OCI-LY3 (cell line): ENCODE measurements at regions not wholly inside any gene's neighbourhood (a gene's known extent, or its start where the extent isn't known, plus 50 kb on each side); places are given as distances from the start of the nearest gene placed in this dataset.

Source experiments
- EZH2phosphoT487 ChIP-seq: fragments of 200-600 bp; shearing (Covaris generic); IDR thresholded peaks from 2 replicates; pipeline ENCODE4 v1.6.1; 2018; ENCODE audit warnings: antibody characterized with exemption, mixed run types, low read depth
- TF ChIP-seq, protein P1 (sequence below): fragments of 200-600, 300-600 bp; sonication (generic); IDR thresholded peaks from 2 replicates; pipeline ENCODE4 v1.5.1; 2014; ENCODE audit warnings: antibody characterized with exemption, low read length, low read depth

DNA sequence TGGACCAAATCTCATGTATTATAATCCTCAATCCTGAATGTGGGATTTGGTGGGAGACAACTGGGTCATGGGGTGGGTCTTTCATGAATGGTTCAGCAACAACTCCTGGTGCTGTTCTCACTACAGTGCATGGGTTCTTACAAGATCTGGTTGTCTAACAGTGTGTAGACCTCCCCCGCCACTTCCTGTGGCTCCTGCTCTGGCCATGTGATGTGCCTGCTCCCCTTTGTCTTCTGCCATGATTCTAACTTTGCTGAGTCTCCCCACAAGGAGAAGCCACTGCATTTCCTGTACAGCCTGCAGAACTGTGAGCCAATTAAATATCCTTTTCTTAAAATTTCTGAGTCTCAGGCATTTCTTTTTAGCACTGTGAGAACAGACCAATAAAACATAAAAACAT, 557.5 kb downstream of the GOLGA6L6 start:
- TF ChIP-seq, protein P1, sequence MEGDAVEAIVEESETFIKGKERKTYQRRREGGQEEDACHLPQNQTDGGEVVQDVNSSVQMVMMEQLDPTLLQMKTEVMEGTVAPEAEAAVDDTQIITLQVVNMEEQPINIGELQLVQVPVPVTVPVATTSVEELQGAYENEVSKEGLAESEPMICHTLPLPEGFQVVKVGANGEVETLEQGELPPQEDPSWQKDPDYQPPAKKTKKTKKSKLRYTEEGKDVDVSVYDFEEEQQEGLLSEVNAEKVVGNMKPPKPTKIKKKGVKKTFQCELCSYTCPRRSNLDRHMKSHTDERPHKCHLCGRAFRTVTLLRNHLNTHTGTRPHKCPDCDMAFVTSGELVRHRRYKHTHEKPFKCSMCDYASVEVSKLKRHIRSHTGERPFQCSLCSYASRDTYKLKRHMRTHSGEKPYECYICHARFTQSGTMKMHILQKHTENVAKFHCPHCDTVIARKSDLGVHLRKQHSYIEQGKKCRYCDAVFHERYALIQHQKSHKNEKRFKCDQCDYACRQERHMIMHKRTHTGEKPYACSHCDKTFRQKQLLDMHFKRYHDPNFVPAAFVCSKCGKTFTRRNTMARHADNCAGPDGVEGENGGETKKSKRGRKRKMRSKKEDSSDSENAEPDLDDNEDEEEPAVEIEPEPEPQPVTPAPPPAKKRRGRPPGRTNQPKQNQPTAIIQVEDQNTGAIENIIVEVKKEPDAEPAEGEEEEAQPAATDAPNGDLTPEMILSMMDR: no peak
- TF ChIP-seq EZH2phosphoT487: no peak
